Endodermal cell (in vitro differentiated cells): ENCODE measurements at regions not wholly inside any gene's neighbourhood (a gene's known extent, or its start where the extent isn't known, plus 50 kb on each side); places are given as distances from the start of the nearest gene placed in this dataset.
"Not testable (repeated sequence)": the region's sequence is repeated elsewhere in the genome, so short reads cannot be mapped to it uniquely, and the experiment has no call there.

Source experiments
- DNase-seq: peaks from one replicate; pipeline ENCODE4 v3.0.0-alpha.2; 2017
- H3K27ac ChIP-seq: 2 replicates; pipeline ENCODE4 v1.5.1; 2013; ENCODE audit warnings: mild to moderate bottlenecking, low read depth, low read length, moderate library complexity
- H3K27me3 ChIP-seq: 2 replicates; pipeline ENCODE4 v1.6.1; 2013; ENCODE audit warnings: mild to moderate bottlenecking, low read length, moderate library complexity; ENCODE audit not compliant: insufficient read depth, control insufficient read depth, poor library complexity, severe bottlenecking
- H3K36me3 ChIP-seq: 2 replicates; pipeline ENCODE4 v1.7.0; 2013; ENCODE audit warnings: mild to moderate bottlenecking, low read length, moderate library complexity; ENCODE audit not compliant: control insufficient read depth, insufficient read depth
- H3K4me1 ChIP-seq: one replicate; pipeline ENCODE4 v1.7.0; 2013; ENCODE audit warnings: low read length; ENCODE audit not compliant: control insufficient read depth, insufficient read depth
- H3K4me3 ChIP-seq: 2 replicates; pipeline ENCODE4 v1.5.1; 2013; ENCODE audit warnings: mild to moderate bottlenecking, low read length, moderate library complexity
- H3K9ac ChIP-seq: 2 replicates; pipeline ENCODE4 v1.6.1; 2013; ENCODE audit warnings: mild to moderate bottlenecking, low read length, moderate library complexity; ENCODE audit not compliant: poor library complexity, severe bottlenecking; ENCODE audit errors: extremely low read depth
- H3K9me3 ChIP-seq: 2 replicates; pipeline ENCODE4 v1.6.1; 2013; ENCODE audit warnings: mild to moderate bottlenecking, low read length, moderate library complexity; ENCODE audit not compliant: control insufficient read depth
- H3K27ac Mint-ChIP-seq: 2 replicates; pipeline ENCODE4 v1.8.0; 2020; ENCODE audit warnings: mixed read lengths
- H3K27me3 Mint-ChIP-seq: 2 replicates; pipeline ENCODE4 v1.8.0; 2021; ENCODE audit warnings: mild to moderate bottlenecking, mixed read lengths; ENCODE audit not compliant: insufficient read depth
- H3K36me3 Mint-ChIP-seq: 2 replicates; pipeline ENCODE4 v1.8.0; 2020; ENCODE audit warnings: low read depth, mixed read lengths
- H3K4me1 Mint-ChIP-seq: 2 replicates; pipeline ENCODE4 v1.8.0; 2020; ENCODE audit warnings: mixed read lengths
- H3K4me3 Mint-ChIP-seq: 2 replicates; pipeline ENCODE4 v1.8.0; 2020; ENCODE audit warnings: mild to moderate bottlenecking, moderate library complexity, mixed read lengths
- H3K9me3 Mint-ChIP-seq: 2 replicates; pipeline ENCODE4 v1.8.0; 2020; ENCODE audit warnings: mild to moderate bottlenecking, mixed read lengths
- WGBS, 2 experiments: methylation state at CpG; one replicate each; pipeline versions ENCODE4 v1.1.5 to v1.1.7; 2013; ENCODE audit warnings: missing lambda C conversion rate in 2 of 2, mixed read lengths in 1 of 2; ENCODE audit not compliant: insufficient coverage in 1 of 2, insufficient read length in 1 of 2; 5-methylcytosine and 5-hydroxymethylcytosine counted together
- TF ChIP-seq, protein P1 (sequence below): fragments of 200-600 bp; sonication (generic); conservative IDR thresholded peaks from 2 replicates; pipeline ENCODE4 v1.5.0; 2021; ENCODE audit warnings: antibody characterized with exemption, mild to moderate bottlenecking

DNA sequence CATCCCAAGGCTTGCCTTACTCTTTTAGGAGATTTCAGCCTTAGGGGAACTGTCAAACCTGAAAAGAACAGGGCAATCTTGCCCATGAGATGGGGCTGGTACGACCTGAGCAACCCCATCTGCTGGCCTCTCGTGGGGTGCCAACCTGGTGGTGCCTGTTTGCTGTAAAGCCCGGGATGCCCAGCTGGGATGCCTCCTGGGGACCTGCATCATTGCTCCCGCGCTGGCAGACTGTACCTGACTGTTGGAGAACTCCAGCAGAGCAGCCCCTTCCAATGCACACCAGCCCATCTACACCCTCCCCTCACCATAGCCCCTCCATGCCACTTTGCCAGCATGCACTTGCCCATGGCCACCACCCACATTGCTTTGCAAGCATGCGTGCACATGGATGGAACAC is 335.7 kb downstream of the RPS29 start:
- H3K9me3 ChIP-seq = no peaks in the 10 kb centered on the region
- Mint-ChIP-seq H3K27ac (no peak overlapping the region), H3K4me1 (no peaks in the 10 kb centered on the region), H3K36me3 (no peaks in the 10 kb centered on the region), H3K9me3 (no peaks in the 10 kb centered on the region), H3K4me3 (no peak overlapping the region), H3K27me3 (peaks cover 7% of the 10 kb centered on the region)
- TF ChIP-seq, protein P1, sequence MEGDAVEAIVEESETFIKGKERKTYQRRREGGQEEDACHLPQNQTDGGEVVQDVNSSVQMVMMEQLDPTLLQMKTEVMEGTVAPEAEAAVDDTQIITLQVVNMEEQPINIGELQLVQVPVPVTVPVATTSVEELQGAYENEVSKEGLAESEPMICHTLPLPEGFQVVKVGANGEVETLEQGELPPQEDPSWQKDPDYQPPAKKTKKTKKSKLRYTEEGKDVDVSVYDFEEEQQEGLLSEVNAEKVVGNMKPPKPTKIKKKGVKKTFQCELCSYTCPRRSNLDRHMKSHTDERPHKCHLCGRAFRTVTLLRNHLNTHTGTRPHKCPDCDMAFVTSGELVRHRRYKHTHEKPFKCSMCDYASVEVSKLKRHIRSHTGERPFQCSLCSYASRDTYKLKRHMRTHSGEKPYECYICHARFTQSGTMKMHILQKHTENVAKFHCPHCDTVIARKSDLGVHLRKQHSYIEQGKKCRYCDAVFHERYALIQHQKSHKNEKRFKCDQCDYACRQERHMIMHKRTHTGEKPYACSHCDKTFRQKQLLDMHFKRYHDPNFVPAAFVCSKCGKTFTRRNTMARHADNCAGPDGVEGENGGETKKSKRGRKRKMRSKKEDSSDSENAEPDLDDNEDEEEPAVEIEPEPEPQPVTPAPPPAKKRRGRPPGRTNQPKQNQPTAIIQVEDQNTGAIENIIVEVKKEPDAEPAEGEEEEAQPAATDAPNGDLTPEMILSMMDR = no peak
- H3K9ac ChIP-seq = no peak overlapping the region
- no peak overlapping the region for H3K27ac ChIP-seq
- H3K4me1 ChIP-seq = no peaks in the 10 kb centered on the region
- 91% methylated on average over 6 of the region's 6 CpGs; no CpG with 5 or more reads in 1 of the 2 experiments for WGBS, 2 experiments
- no peaks in the 10 kb centered on the region for H3K36me3 ChIP-seq
- H3K27me3 ChIP-seq = no peaks in the 10 kb centered on the region
- no peak for DNase-seq
- no peak overlapping the region for H3K4me3 ChIP-seq

GRCh38 chr14:49250109-49250508 is 336.1 kb downstream of the RPS29 start:
- DNase-seq = no peak
- Histone ChIP-seq H3K27ac (no peak overlapping the region), H3K27me3 (no peaks in the 10 kb centered on the region), H3K9ac (no peak overlapping the region), H3K36me3 (no peaks in the 10 kb centered on the region), H3K4me3 (no peak overlapping the region), H3K4me1 (no peaks in the 10 kb centered on the region), H3K9me3 (no peaks in the 10 kb centered on the region)
- TF ChIP-seq, protein P1 = no peak
- WGBS, 2 experiments = 92 to 94% methylated on average over 4 of the region's 4 CpGs
- H3K27ac Mint-ChIP-seq = no peak overlapping the region
- no peaks in the 10 kb centered on the region for H3K36me3 Mint-ChIP-seq
- H3K9me3 Mint-ChIP-seq = no peaks in the 10 kb centered on the region
- peaks cover 7% of the 10 kb centered on the region for H3K27me3 Mint-ChIP-seq
- no peak overlapping the region for H3K4me3 Mint-ChIP-seq
- no peaks in the 10 kb centered on the region for H3K4me1 Mint-ChIP-seq

DNA sequence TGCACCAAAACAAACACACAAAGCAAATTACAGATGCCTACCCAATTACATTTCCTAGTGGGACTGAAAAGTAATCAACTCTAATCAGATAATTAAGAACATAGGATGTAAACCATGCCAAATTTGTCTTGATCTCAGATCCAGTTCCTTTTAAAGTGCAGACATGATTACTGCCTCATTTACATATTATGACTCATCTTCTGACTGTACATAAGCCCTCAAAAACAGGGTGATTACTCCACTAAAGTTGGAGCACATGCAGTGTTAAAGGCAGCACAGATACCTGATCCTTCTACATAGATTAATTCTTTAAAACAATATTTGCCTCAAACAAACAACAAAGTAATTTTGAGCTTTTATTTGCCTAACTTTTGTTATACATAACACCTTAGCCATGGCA is 337.2 kb downstream of the RPS29 start:
- no peak overlapping the region for H3K4me3 ChIP-seq
- no peaks in the 10 kb centered on the region for H3K4me1 ChIP-seq
- Mint-ChIP-seq H3K4me1 (no peaks in the 10 kb centered on the region), H3K36me3 (no peaks in the 10 kb centered on the region), H3K9me3 (no peaks in the 10 kb centered on the region), H3K27ac (no peak overlapping the region), H3K4me3 (no peak overlapping the region), H3K27me3 (peaks cover 7% of the 10 kb centered on the region)
- no peak overlapping the region for H3K9ac ChIP-seq
- H3K36me3 ChIP-seq = no peaks in the 10 kb centered on the region
- H3K9me3 ChIP-seq = no peaks in the 10 kb centered on the region
- no peaks in the 10 kb centered on the region for H3K27me3 ChIP-seq
- TF ChIP-seq, protein P1 = no peak
- DNase-seq = no peak
- H3K27ac ChIP-seq = no peak overlapping the region

DNA sequence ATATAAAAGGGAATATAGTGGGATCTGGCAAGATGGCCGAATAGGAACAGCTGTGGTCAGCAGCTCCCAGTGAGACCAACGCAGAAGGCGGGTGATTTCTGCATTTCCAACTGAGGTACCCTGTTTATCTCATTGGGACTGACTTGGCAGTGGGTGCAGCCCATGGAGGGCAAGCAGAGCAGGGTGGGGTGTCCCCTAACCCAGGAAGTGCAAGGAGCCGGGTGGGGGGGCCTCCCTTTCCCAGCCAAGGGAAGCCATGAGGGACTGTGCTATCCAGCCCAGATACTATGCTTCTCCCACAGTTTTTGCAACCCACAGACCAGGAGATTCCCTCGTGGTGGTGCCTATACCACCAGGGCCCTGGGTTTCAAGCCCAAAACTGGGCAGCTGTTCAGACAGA is 342.4 kb downstream of the RPS29 start:
- H3K9ac ChIP-seq, H3K27me3 ChIP-seq, H3K9me3 ChIP-seq, H3K36me3 ChIP-seq, H3K27ac Mint-ChIP-seq, H3K4me1 Mint-ChIP-seq, DNase-seq, H3K27ac ChIP-seq, H3K36me3 Mint-ChIP-seq, H3K27me3 Mint-ChIP-seq, H3K4me1 ChIP-seq, H3K4me3 Mint-ChIP-seq, H3K9me3 Mint-ChIP-seq, H3K4me3 ChIP-seq: not testable (repeated sequence)
- WGBS, 2 experiments = 89 to 90% methylated on average over 3 to 5 of the region's 5 CpGs
